22Rv1 (cell line): ENCODE measurements at regions not wholly inside any gene's neighbourhood (a gene's known extent, or its start where the extent isn't known, plus 50 kb on each side); places are given as distances from the start of the nearest gene placed in this dataset.

Source experiments
- H3K27ac ChIP-seq: fragments of 450-650 bp; 2 replicates; pipeline ENCODE4 v1.5.1; 2017
- ZFX ChIP-seq: fragments of 450-650 bp; IDR thresholded peaks from 2 replicates; pipeline ENCODE4 v1.6.1; 2017; ENCODE audit warnings: antibody characterized with exemption, borderline replicate concordance
- TF ChIP-seq, protein P1 (sequence below): fragments of 450-650 bp; IDR thresholded peaks from 2 replicates; pipeline ENCODE4 v1.5.1; 2017; ENCODE audit warnings: mild to moderate bottlenecking

DNA sequence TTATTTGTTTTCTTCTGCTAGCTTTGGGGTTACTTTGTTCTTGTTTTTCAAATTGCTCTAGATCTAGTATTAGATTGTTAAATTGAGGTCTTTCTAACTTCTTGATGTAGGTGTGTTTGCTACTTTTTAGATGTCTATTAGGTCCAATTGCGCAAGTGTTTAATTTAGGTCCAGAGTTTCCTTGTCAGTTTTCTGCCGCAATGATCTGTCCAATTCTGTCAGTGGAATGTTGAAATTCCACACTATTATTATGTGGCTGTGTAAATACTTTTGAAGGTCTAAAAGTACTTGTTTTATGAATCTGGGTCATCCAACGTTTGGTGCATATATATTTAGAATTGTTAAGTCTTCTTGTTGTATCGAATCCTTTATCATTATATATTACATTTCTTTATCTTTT, 324.4 kb upstream of the SGO1 start:
- no peak for TF ChIP-seq ZFX
- TF ChIP-seq, protein P1, sequence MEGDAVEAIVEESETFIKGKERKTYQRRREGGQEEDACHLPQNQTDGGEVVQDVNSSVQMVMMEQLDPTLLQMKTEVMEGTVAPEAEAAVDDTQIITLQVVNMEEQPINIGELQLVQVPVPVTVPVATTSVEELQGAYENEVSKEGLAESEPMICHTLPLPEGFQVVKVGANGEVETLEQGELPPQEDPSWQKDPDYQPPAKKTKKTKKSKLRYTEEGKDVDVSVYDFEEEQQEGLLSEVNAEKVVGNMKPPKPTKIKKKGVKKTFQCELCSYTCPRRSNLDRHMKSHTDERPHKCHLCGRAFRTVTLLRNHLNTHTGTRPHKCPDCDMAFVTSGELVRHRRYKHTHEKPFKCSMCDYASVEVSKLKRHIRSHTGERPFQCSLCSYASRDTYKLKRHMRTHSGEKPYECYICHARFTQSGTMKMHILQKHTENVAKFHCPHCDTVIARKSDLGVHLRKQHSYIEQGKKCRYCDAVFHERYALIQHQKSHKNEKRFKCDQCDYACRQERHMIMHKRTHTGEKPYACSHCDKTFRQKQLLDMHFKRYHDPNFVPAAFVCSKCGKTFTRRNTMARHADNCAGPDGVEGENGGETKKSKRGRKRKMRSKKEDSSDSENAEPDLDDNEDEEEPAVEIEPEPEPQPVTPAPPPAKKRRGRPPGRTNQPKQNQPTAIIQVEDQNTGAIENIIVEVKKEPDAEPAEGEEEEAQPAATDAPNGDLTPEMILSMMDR = no peak
- no peak overlapping the region for H3K27ac ChIP-seq

DNA sequence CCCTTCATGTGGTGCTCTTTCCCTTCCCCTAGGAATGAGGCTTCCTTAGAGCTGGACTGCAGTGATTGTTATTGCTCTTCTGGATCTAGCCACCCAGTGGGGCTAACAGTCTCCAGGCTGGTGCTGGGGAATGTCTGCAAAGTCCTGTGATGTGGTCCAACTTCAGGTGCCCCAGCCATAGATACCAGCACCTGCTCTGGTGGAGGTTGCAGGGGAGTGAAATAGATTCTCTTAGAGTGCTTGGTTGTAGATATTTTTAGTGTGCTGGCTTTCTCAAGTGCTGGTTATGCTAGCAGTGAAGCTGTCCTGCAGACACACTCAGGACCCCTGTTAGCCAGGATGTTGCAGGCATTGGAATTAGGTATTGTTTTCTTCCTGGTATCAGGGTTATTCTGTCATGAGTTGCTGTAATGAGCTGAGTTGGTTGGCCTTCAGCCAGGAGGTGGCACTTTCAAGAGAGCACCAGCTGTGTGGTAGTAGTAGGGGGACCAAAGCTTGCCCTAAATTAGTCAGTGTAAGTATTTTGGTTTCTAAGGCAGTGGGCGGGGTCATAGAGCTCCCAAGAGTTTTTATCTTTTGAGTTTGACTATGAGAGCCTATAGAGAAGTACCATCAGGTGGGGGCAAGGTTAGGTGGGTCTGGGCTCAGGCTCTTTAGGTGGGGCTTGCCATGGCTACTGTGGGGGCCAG, 317.5 kb upstream of the SGO1 start:
- TF ChIP-seq, protein P1 = no peak
- no peak for TF ChIP-seq ZFX
- no peak overlapping the region for H3K27ac ChIP-seq

GRCh38 chr3:20490996-20491395, 305.0 kb upstream of the SGO1 start:
- TF ChIP-seq, protein P1 = no peak
- TF ChIP-seq ZFX = no peak
- no peak overlapping the region for H3K27ac ChIP-seq

GRCh38 chr3:20488151-20488550, 302.1 kb upstream of the SGO1 start:
- TF ChIP-seq, protein P1 = no peak
- no peak for TF ChIP-seq ZFX
- no peak overlapping the region for H3K27ac ChIP-seq

- no peak overlapping the region for H3K27ac ChIP-seq
- TF ChIP-seq, protein P1 = no peak
- no peak for TF ChIP-seq ZFX
Measured at GRCh38 chr3:20484126-20484525, 298.1 kb upstream of the SGO1 start.

DNA sequence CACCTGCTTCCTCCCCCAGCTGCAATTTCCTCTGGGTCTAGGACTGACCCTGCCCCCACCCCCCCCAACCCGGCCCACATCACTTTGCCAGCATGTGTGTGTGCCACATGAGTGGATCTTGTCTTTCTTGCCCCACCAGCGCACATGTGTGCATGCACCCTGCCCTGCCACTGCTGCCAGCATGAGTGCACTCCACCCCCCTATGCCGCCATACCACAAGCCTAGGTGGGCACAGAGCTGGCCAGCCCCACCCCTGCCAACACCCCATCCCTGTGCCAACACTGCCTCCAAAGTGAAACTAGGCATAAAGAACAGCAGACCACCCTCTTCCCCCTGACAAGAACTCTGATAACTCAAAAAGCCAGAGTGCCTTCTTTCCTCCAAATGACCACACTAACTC, 296.3 kb upstream of the SGO1 start:
- H3K27ac ChIP-seq = no peak overlapping the region
- TF ChIP-seq, protein P1 = no peak
- no peak for TF ChIP-seq ZFX

- no peak for TF ChIP-seq ZFX
- TF ChIP-seq, protein P1 = no peak
- no peak overlapping the region for H3K27ac ChIP-seq
Measured at GRCh38 chr3:20480786-20481365, 294.9 kb upstream of the SGO1 start.
